Neural cell (in vitro differentiated cells): ENCODE measurements at regions not wholly inside any gene's neighbourhood (a gene's known extent, or its start where the extent isn't known, plus 50 kb on each side); places are given as distances from the start of the nearest gene placed in this dataset.

Source experiments
- H2AFZ ChIP-seq: fragments of 200-600, 300-800 bp; sonication (generic), shearing (Covaris generic); 2 replicates; pipeline ENCODE4 v1.6.0; 2014; ENCODE audit warnings: low read depth, mild to moderate bottlenecking, antibody characterized with exemption, low read length, moderate library complexity
- H3F3A ChIP-seq: fragments of 200-600 bp; shearing (Covaris generic); 2 replicates; pipeline ENCODE4 v1.6.1; 2016; ENCODE audit warnings: mild to moderate bottlenecking, moderate library complexity, mixed read lengths, antibody characterized with exemption, low read length; ENCODE audit not compliant: insufficient read depth, poor library complexity, severe bottlenecking
- H3K27ac ChIP-seq: fragments of 200-600, 300-800 bp; sonication (generic), shearing (Covaris generic); 2 replicates; pipeline ENCODE4 v1.5.1; 2014; ENCODE audit warnings: mild to moderate bottlenecking, low read length, moderate library complexity
- H3K27me3 ChIP-seq: fragments of 300-800, 200-600 bp; sonication (generic), shearing (Covaris generic); 2 replicates; pipeline ENCODE4 v1.6.0; 2014; ENCODE audit warnings: mild to moderate bottlenecking, low read depth, low read length, moderate library complexity; ENCODE audit not compliant: insufficient read depth
- H3K36me3 ChIP-seq: fragments of 300-800, 200-600 bp; sonication (generic), shearing (Covaris generic); 2 replicates; pipeline ENCODE4 v1.5.1; 2014; ENCODE audit warnings: mild to moderate bottlenecking, antibody characterized with exemption, low read length, moderate library complexity; ENCODE audit not compliant: insufficient read depth
- H3K4me2 ChIP-seq: fragments of 300-800, 200-600 bp; sonication (generic), shearing (Covaris generic); 2 replicates; pipeline ENCODE4 v1.6.0; 2014; ENCODE audit warnings: mild to moderate bottlenecking, low read length
- H3K4me3 ChIP-seq: fragments of 300-800, 200-600 bp; sonication (generic), shearing (Covaris generic); 2 replicates; pipeline ENCODE4 v1.5.1; 2014; ENCODE audit warnings: mild to moderate bottlenecking, low read length, moderate library complexity
- H3K79me2 ChIP-seq: fragments of 200-600 bp; shearing (Covaris generic); replicated peaks from 2 replicates; pipeline ENCODE4 v1.6.0; 2014; ENCODE audit warnings: mild to moderate bottlenecking, low read length, moderate library complexity; ENCODE audit not compliant: insufficient read depth
- H3K9ac ChIP-seq: fragments of 300-800, 200-600 bp; sonication (generic), shearing (Covaris generic); 2 replicates; pipeline ENCODE4 v1.6.1; 2016; ENCODE audit warnings: mild to moderate bottlenecking, low read length, mixed read lengths
- H3K9me2 ChIP-seq: fragments of 200-600 bp; shearing (Covaris generic); 2 replicates; pipeline ENCODE4 v1.6.1; 2016; ENCODE audit warnings: mild to moderate bottlenecking, low read length, mixed read lengths; ENCODE audit not compliant: insufficient read depth
- H3K9me3 ChIP-seq: fragments of 200-600, 300-800 bp; sonication (generic), shearing (Covaris generic); 2 replicates; pipeline ENCODE4 v1.6.1; 2016; ENCODE audit warnings: mild to moderate bottlenecking, mixed run types, low read length, moderate library complexity, mixed read lengths
- H4K20me1 ChIP-seq: fragments of 200-600 bp; shearing (Covaris generic); 2 replicates; pipeline ENCODE4 v1.6.1; 2016; ENCODE audit warnings: mild to moderate bottlenecking, mixed run types; ENCODE audit not compliant: insufficient read depth
- EP300 ChIP-seq: fragments of 450-650 bp; conservative IDR thresholded peaks from 2 replicates; pipeline ENCODE4 v1.6.1; 2014; ENCODE audit warnings: antibody characterized with exemption, mild to moderate bottlenecking, moderate library complexity; ENCODE audit not compliant: poor library complexity, severe bottlenecking
- EZH2 ChIP-seq: fragments of 200-600, 300-800 bp; shearing (Covaris generic), sonication (generic); IDR thresholded peaks from 2 replicates; pipeline ENCODE4 v1.6.1; 2014; ENCODE audit warnings: antibody characterized with exemption, low read length, borderline replicate concordance, mild to moderate bottlenecking; ENCODE audit not compliant: insufficient read depth, poor library complexity, severe bottlenecking
- MXI1 ChIP-seq: fragments of 450-650 bp; conservative IDR thresholded peaks from 2 replicates; pipeline ENCODE4 v1.6.1; 2014; ENCODE audit warnings: antibody characterized with exemption, mild to moderate bottlenecking; ENCODE audit not compliant: poor library complexity, severe bottlenecking
- POLR2AphosphoS5 ChIP-seq: IDR thresholded peaks from 2 replicates; pipeline ENCODE4 v1.6.1; 2012
- RAD21 ChIP-seq: fragments of 450-650 bp; conservative IDR thresholded peaks from 2 replicates; pipeline ENCODE4 v1.6.1; 2014; ENCODE audit warnings: antibody characterized with exemption, mild to moderate bottlenecking, moderate library complexity
- SMC3 ChIP-seq: fragments of 450-650 bp; conservative IDR thresholded peaks from 2 replicates; pipeline ENCODE4 v1.6.1; 2014; ENCODE audit warnings: antibody characterized with exemption, mild to moderate bottlenecking, moderate library complexity; ENCODE audit not compliant: poor library complexity
- TAF1 ChIP-seq: IDR thresholded peaks from 2 replicates; pipeline ENCODE4 v1.6.1; 2012; ENCODE audit warnings: low read depth
- TF ChIP-seq, protein P1 (sequence below): fragments of 450-650 bp; IDR thresholded peaks from 2 replicates; pipeline ENCODE4 v1.5.1; 2014; ENCODE audit warnings: antibody characterized with exemption, mild to moderate bottlenecking, moderate library complexity; ENCODE audit not compliant: poor library complexity, severe bottlenecking
- TF ChIP-seq, protein P2 (sequence below): IDR thresholded peaks from 2 replicates; pipeline ENCODE4 v1.6.1; 2012; ENCODE audit warnings: borderline replicate concordance

DNA sequence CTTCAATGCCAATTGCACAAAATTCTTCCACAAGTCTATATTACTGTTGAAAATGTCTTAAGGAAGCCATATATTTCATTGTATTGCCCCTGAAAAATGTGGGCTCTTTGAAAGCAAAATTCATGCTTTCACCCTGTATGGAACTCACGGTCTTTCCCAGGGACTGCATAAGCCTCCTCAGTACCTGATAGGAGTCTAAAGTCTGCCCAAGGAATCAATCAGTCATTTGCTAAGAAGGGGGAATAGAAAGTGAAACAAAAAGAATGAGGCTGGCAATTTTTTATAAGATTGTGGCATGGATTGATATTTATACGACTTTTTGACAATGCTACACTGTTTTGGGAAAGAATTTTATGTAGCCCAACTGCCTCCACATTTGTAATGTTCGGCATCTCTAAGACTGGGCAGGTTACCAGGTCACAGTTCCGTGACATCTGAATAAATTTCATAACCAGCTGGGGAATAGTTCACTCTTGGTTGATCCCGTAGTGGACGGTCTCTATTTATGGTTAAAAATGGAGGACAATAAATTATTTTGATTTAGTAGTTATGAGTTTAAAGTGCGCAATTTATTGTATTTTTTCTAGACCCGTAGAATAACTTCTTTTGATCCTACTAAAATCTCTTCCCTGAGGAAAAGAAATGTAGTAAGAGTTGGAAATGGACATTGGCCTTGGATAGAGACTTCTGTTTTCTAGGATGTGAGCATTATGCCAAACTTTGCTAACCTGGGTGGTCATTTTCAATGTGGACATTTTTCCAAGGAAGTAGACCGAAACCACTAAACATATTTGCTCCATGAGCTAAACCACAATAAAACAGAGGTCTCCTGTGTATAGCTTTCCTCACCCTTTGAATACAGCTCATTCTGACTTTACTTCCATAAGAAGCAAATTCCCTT lies 1585.4 kb downstream of the EFNB2 start:
- no peak overlapping the region for H3K4me2 ChIP-seq
- H4K20me1 ChIP-seq: no peaks in the 10 kb centered on the region
- H3K9me3 ChIP-seq: no peaks in the 10 kb centered on the region
- TF ChIP-seq EP300: no peak
- no peak for TF ChIP-seq SMC3
- no peak for TF ChIP-seq MXI1
- no peaks in the 10 kb centered on the region for H3K27me3 ChIP-seq
- no peak overlapping the region for H3K4me3 ChIP-seq
- H3K27ac ChIP-seq: no peak overlapping the region
- H3F3A ChIP-seq: no peaks in the 10 kb centered on the region
- H3K79me2 ChIP-seq: no peaks in the 10 kb centered on the region
- no peak overlapping the region for H2AFZ ChIP-seq
- H3K36me3 ChIP-seq: no peaks in the 10 kb centered on the region
- H3K9me2 ChIP-seq: no peaks in the 10 kb centered on the region
- H3K9ac ChIP-seq: no peak overlapping the region

DNA sequence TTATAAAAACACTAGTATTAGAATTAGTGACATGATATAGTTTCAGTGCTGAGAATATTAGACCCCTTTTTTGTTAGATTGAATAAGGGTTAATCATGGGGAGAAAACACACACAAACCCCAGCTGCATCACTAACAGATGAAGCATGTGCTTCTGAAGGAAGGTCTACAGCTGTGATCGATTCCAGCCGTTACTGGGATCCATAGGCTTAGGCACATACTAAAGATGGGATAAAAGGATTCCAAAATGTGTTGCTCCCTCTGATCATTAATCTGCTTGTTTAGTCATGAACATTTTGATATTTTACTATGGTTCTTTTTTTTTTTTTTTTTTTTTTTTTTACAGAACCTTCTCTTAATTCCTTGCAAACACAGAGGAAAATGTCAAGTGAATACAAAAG lies 1591.3 kb downstream of the EFNB2 start:
- no peak overlapping the region for H3K27ac ChIP-seq
- no peaks in the 10 kb centered on the region for H3F3A ChIP-seq
- no peaks in the 10 kb centered on the region for H4K20me1 ChIP-seq
- H3K27me3 ChIP-seq: no peaks in the 10 kb centered on the region
- no peaks in the 10 kb centered on the region for H3K79me2 ChIP-seq
- no peaks in the 10 kb centered on the region for H3K36me3 ChIP-seq
- no peak overlapping the region for H3K9ac ChIP-seq
- H3K9me2 ChIP-seq: no peaks in the 10 kb centered on the region
- H3K4me2 ChIP-seq: no peak overlapping the region
- H2AFZ ChIP-seq: no peak overlapping the region
- H3K4me3 ChIP-seq: no peak overlapping the region
- H3K9me3 ChIP-seq: no peaks in the 10 kb centered on the region
- TF ChIP-seq TAF1 (no peak), POLR2AphosphoS5 (no peak), EP300 (no peak), SMC3 (no peak), MXI1 (no peak), RAD21 (no peak), EZH2 (no peak)
- TF ChIP-seq, protein P1, sequence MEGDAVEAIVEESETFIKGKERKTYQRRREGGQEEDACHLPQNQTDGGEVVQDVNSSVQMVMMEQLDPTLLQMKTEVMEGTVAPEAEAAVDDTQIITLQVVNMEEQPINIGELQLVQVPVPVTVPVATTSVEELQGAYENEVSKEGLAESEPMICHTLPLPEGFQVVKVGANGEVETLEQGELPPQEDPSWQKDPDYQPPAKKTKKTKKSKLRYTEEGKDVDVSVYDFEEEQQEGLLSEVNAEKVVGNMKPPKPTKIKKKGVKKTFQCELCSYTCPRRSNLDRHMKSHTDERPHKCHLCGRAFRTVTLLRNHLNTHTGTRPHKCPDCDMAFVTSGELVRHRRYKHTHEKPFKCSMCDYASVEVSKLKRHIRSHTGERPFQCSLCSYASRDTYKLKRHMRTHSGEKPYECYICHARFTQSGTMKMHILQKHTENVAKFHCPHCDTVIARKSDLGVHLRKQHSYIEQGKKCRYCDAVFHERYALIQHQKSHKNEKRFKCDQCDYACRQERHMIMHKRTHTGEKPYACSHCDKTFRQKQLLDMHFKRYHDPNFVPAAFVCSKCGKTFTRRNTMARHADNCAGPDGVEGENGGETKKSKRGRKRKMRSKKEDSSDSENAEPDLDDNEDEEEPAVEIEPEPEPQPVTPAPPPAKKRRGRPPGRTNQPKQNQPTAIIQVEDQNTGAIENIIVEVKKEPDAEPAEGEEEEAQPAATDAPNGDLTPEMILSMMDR: no peak
- TF ChIP-seq, protein P2, sequence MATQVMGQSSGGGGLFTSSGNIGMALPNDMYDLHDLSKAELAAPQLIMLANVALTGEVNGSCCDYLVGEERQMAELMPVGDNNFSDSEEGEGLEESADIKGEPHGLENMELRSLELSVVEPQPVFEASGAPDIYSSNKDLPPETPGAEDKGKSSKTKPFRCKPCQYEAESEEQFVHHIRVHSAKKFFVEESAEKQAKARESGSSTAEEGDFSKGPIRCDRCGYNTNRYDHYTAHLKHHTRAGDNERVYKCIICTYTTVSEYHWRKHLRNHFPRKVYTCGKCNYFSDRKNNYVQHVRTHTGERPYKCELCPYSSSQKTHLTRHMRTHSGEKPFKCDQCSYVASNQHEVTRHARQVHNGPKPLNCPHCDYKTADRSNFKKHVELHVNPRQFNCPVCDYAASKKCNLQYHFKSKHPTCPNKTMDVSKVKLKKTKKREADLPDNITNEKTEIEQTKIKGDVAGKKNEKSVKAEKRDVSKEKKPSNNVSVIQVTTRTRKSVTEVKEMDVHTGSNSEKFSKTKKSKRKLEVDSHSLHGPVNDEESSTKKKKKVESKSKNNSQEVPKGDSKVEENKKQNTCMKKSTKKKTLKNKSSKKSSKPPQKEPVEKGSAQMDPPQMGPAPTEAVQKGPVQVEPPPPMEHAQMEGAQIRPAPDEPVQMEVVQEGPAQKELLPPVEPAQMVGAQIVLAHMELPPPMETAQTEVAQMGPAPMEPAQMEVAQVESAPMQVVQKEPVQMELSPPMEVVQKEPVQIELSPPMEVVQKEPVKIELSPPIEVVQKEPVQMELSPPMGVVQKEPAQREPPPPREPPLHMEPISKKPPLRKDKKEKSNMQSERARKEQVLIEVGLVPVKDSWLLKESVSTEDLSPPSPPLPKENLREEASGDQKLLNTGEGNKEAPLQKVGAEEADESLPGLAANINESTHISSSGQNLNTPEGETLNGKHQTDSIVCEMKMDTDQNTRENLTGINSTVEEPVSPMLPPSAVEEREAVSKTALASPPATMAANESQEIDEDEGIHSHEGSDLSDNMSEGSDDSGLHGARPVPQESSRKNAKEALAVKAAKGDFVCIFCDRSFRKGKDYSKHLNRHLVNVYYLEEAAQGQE: no peak
